Neural progenitor cell (in vitro differentiated cells): ENCODE measurements at regions not wholly inside any gene's neighbourhood (a gene's known extent, or its start where the extent isn't known, plus 50 kb on each side); places are given as distances from the start of the nearest gene placed in this dataset.

Experiments
- DNase-seq: peaks from one replicate; pipeline ENCODE4 v3.0.0-alpha.2; 2016; ENCODE audit warnings: low spot score
- H2AFZ ChIP-seq: fragments of 200-600 bp; sonication (generic); replicated peaks from 2 replicates; pipeline ENCODE4 v1.6.1; 2016; ENCODE audit warnings: antibody characterized with exemption
- H3F3A ChIP-seq: fragments of 200-600 bp; sonication (generic); 2 replicates; pipeline ENCODE4 v1.6.1; 2016; ENCODE audit warnings: antibody characterized with exemption, low read depth
- H3K27ac ChIP-seq: fragments of 200-600 bp; sonication (generic); 2 replicates; pipeline ENCODE4 v1.5.1; 2016; ENCODE audit warnings: mild to moderate bottlenecking
- H3K27me3 ChIP-seq: fragments of 200-600 bp; sonication (generic); 2 replicates; pipeline ENCODE4 v1.6.1; 2016; ENCODE audit warnings: mild to moderate bottlenecking, moderate library complexity
- H3K36me3 ChIP-seq: fragments of 200-600 bp; sonication (generic); 2 replicates; pipeline ENCODE4 v1.5.1; 2016
- H3K4me1 ChIP-seq: fragments of 200-600 bp; sonication (generic); 2 replicates; pipeline ENCODE4 v1.6.1; 2016; ENCODE audit warnings: mixed run types
- H3K4me2 ChIP-seq: fragments of 200-600 bp; sonication (generic); 2 replicates; pipeline ENCODE4 v1.6.1; 2016
- H3K4me3 ChIP-seq: fragments of 200-600 bp; sonication (generic); 2 replicates; pipeline ENCODE4 v1.5.1; 2016
- H3K79me2 ChIP-seq: fragments of 200-600 bp; sonication (generic); 2 replicates; pipeline ENCODE4 v1.6.1; 2016; ENCODE audit warnings: low read depth
- H3K9ac ChIP-seq: fragments of 200-600 bp; sonication (generic); 2 replicates; pipeline ENCODE4 v1.6.1; 2016
- H3K9me3 ChIP-seq: fragments of 200-600 bp; sonication (generic); 2 replicates; pipeline ENCODE4 v1.5.1; 2016; ENCODE audit warnings: low read depth
- H4K20me1 ChIP-seq: fragments of 200-600 bp; sonication (generic); 2 replicates; pipeline ENCODE4 v1.6.1; 2016; ENCODE audit warnings: low read depth
- H3K27ac Mint-ChIP-seq: 3 replicates; pipeline ENCODE4 v1.8.0; 2021; ENCODE audit warnings: mixed read lengths
- H3K27me3 Mint-ChIP-seq: 2 replicates; pipeline ENCODE4 v1.8.0; 2022; ENCODE audit warnings: low read depth, mild to moderate bottlenecking, inconsistent platforms, moderate library complexity, mixed read lengths; ENCODE audit not compliant: insufficient read depth
- H3K36me3 Mint-ChIP-seq: 3 replicates; pipeline ENCODE4 v1.8.0; 2021; ENCODE audit warnings: mixed read lengths
- H3K4me1 Mint-ChIP-seq: 3 replicates; pipeline ENCODE4 v1.8.0; 2021; ENCODE audit warnings: mixed read lengths
- H3K4me3 Mint-ChIP-seq: 3 replicates; pipeline ENCODE4 v1.8.0; 2021; ENCODE audit warnings: mild to moderate bottlenecking, moderate library complexity, mixed read lengths
- H3K9me3 Mint-ChIP-seq: 3 replicates; pipeline ENCODE4 v1.8.0; 2020; ENCODE audit warnings: mixed read lengths
- CTCF ChIP-seq: fragments of 200-600 bp; sonication (generic); IDR thresholded peaks from 2 replicates; pipeline ENCODE4 v1.5.1; 2017; ENCODE audit warnings: antibody characterized with exemption, mild to moderate bottlenecking
- EZH2 ChIP-seq: fragments of 200-600 bp; sonication (generic); IDR thresholded peaks from 2 replicates; pipeline ENCODE4 v1.6.1; 2017; ENCODE audit warnings: antibody characterized with exemption, mild to moderate bottlenecking, moderate library complexity
- EZH2phosphoT487 ChIP-seq: fragments of 200-600 bp; sonication (generic); IDR thresholded peaks from 2 replicates; pipeline ENCODE4 v1.6.1; 2017; ENCODE audit warnings: antibody characterized with exemption

DNA sequence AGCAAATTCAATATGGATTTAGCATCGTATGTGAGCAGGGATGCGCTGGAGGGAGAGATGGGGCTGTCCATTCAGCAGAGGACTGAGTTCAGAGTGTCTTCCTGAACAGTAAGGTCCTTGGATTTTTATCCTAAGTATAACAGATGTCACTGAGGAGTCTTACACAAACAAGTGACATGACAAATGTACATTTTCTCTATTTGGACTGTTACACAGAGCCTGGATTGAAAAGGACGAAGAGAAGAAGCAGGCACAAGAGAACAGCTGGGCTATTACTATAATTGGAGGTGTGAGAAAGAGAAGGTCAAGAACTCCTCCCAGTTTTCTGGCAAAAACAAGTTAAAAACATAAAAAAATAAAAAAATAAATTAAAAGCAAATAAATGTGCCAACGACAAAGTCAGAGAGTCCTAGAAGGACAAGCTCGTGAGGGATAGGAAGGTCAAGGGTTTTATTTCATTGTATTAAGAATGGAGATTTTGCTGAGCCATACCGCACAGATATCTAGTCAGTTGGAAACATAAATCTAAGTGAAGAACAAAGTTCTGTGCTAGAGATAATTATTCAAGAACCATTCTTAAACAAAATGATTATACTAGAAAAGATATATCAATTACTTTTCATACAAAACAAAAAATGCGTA is 1186.3 kb downstream of the EFNB2 start:
- no peak overlapping the region for H3K9ac ChIP-seq
- no peaks in the 10 kb centered on the region for H4K20me1 ChIP-seq
- no peaks in the 10 kb centered on the region for H3K27me3 Mint-ChIP-seq
- no peaks in the 10 kb centered on the region for H3F3A ChIP-seq
- H3K9me3 Mint-ChIP-seq = no peaks in the 10 kb centered on the region
- no peak for DNase-seq
- H3K4me1 ChIP-seq = no peaks in the 10 kb centered on the region
- H3K4me2 ChIP-seq = no peak overlapping the region
- H3K4me3 Mint-ChIP-seq = no peak overlapping the region
- no peaks in the 10 kb centered on the region for H3K9me3 ChIP-seq
- no peaks in the 10 kb centered on the region for H3K36me3 Mint-ChIP-seq
- H3K27me3 ChIP-seq = no peaks in the 10 kb centered on the region
- H2AFZ ChIP-seq = no peak overlapping the region
- TF ChIP-seq EZH2 (no peak), CTCF (no peak), EZH2phosphoT487 (no peak)
- no peak overlapping the region for H3K27ac ChIP-seq
- no peak overlapping the region for H3K4me3 ChIP-seq
- H3K36me3 ChIP-seq = no peaks in the 10 kb centered on the region
- no peaks in the 10 kb centered on the region for H3K79me2 ChIP-seq
- H3K4me1 Mint-ChIP-seq = peaks cover 7% of the 10 kb centered on the region
- no peak overlapping the region for H3K27ac Mint-ChIP-seq

- H3K4me3 Mint-ChIP-seq = no peak overlapping the region
Observed at GRCh38 chr13:105346141-105346775, 1189.2 kb downstream of the EFNB2 start.

GRCh38 chr13:105345730-105346129 is 1189.7 kb downstream of the EFNB2 start:
- Mint-ChIP-seq H3K27me3 (no peaks in the 10 kb centered on the region), H3K4me3 (no peak overlapping the region), H3K36me3 (no peaks in the 10 kb centered on the region), H3K4me1 (peaks cover 7% of the 10 kb centered on the region), H3K9me3 (peaks cover 6% of the 10 kb centered on the region), H3K27ac (no peak overlapping the region)
- no peaks in the 10 kb centered on the region for H3K9me3 ChIP-seq
- no peak for DNase-seq
- TF ChIP-seq EZH2 (no peak), CTCF (no peak), EZH2phosphoT487 (no peak)
- no peaks in the 10 kb centered on the region for H3K4me1 ChIP-seq
- H3K27me3 ChIP-seq = no peaks in the 10 kb centered on the region
- no peak overlapping the region for H3K27ac ChIP-seq
- H2AFZ ChIP-seq = no peak overlapping the region
- H3K4me3 ChIP-seq = no peak overlapping the region
- H3K4me2 ChIP-seq = no peak overlapping the region
- no peaks in the 10 kb centered on the region for H4K20me1 ChIP-seq
- H3K79me2 ChIP-seq = no peaks in the 10 kb centered on the region
- no peak overlapping the region for H3K9ac ChIP-seq
- no peaks in the 10 kb centered on the region for H3F3A ChIP-seq
- H3K36me3 ChIP-seq = no peaks in the 10 kb centered on the region

More at GRCh38 chr13:105346141-105346775, 1189.2 kb downstream of the EFNB2 start:
- no peak for DNase-seq
- Histone ChIP-seq H3K9ac (no peak overlapping the region), H2AFZ (no peak overlapping the region), H3F3A (no peaks in the 10 kb centered on the region), H3K36me3 (no peaks in the 10 kb centered on the region), H3K27ac (no peak overlapping the region), H3K27me3 (no peaks in the 10 kb centered on the region), H3K4me1 (no peaks in the 10 kb centered on the region), H3K4me3 (no peak overlapping the region), H3K79me2 (no peaks in the 10 kb centered on the region), H3K9me3 (no peaks in the 10 kb centered on the region), H4K20me1 (no peaks in the 10 kb centered on the region), H3K4me2 (no peak overlapping the region)
- Mint-ChIP-seq H3K27ac (no peak overlapping the region), H3K27me3 (no peaks in the 10 kb centered on the region), H3K36me3 (no peaks in the 10 kb centered on the region), H3K4me1 (peaks cover 7% of the 10 kb centered on the region), H3K9me3 (peaks cover 6% of the 10 kb centered on the region)
- TF ChIP-seq CTCF = no peak
- TF ChIP-seq EZH2 = no peak
- no peak for TF ChIP-seq EZH2phosphoT487
